Neural cell (in vitro differentiated cells): ENCODE measurements at regions not wholly inside any gene's neighbourhood (a gene's known extent, or its start where the extent isn't known, plus 50 kb on each side); places are given as distances from the start of the nearest gene placed in this dataset.

Experiments
- H2AFZ ChIP-seq: fragments of 200-600, 300-800 bp; sonication (generic), shearing (Covaris generic); 2 replicates; pipeline ENCODE4 v1.6.0; 2014; ENCODE audit warnings: low read depth, mild to moderate bottlenecking, antibody characterized with exemption, low read length, moderate library complexity
- H3F3A ChIP-seq: fragments of 200-600 bp; shearing (Covaris generic); 2 replicates; pipeline ENCODE4 v1.6.1; 2016; ENCODE audit warnings: mild to moderate bottlenecking, moderate library complexity, mixed read lengths, antibody characterized with exemption, low read length; ENCODE audit not compliant: insufficient read depth, poor library complexity, severe bottlenecking
- H3K27ac ChIP-seq: fragments of 200-600, 300-800 bp; sonication (generic), shearing (Covaris generic); 2 replicates; pipeline ENCODE4 v1.5.1; 2014; ENCODE audit warnings: mild to moderate bottlenecking, low read length, moderate library complexity
- H3K27me3 ChIP-seq: fragments of 300-800, 200-600 bp; sonication (generic), shearing (Covaris generic); 2 replicates; pipeline ENCODE4 v1.6.0; 2014; ENCODE audit warnings: mild to moderate bottlenecking, low read depth, low read length, moderate library complexity; ENCODE audit not compliant: insufficient read depth
- H3K36me3 ChIP-seq: fragments of 300-800, 200-600 bp; sonication (generic), shearing (Covaris generic); 2 replicates; pipeline ENCODE4 v1.5.1; 2014; ENCODE audit warnings: mild to moderate bottlenecking, antibody characterized with exemption, low read length, moderate library complexity; ENCODE audit not compliant: insufficient read depth
- H3K4me2 ChIP-seq: fragments of 300-800, 200-600 bp; sonication (generic), shearing (Covaris generic); 2 replicates; pipeline ENCODE4 v1.6.0; 2014; ENCODE audit warnings: mild to moderate bottlenecking, low read length
- H3K4me3 ChIP-seq: fragments of 300-800, 200-600 bp; sonication (generic), shearing (Covaris generic); 2 replicates; pipeline ENCODE4 v1.5.1; 2014; ENCODE audit warnings: mild to moderate bottlenecking, low read length, moderate library complexity
- H3K79me2 ChIP-seq: fragments of 200-600 bp; shearing (Covaris generic); replicated peaks from 2 replicates; pipeline ENCODE4 v1.6.0; 2014; ENCODE audit warnings: mild to moderate bottlenecking, low read length, moderate library complexity; ENCODE audit not compliant: insufficient read depth
- H3K9ac ChIP-seq: fragments of 300-800, 200-600 bp; sonication (generic), shearing (Covaris generic); 2 replicates; pipeline ENCODE4 v1.6.1; 2016; ENCODE audit warnings: mild to moderate bottlenecking, low read length, mixed read lengths
- H3K9me2 ChIP-seq: fragments of 200-600 bp; shearing (Covaris generic); 2 replicates; pipeline ENCODE4 v1.6.1; 2016; ENCODE audit warnings: mild to moderate bottlenecking, low read length, mixed read lengths; ENCODE audit not compliant: insufficient read depth
- H3K9me3 ChIP-seq: fragments of 200-600, 300-800 bp; sonication (generic), shearing (Covaris generic); 2 replicates; pipeline ENCODE4 v1.6.1; 2016; ENCODE audit warnings: mild to moderate bottlenecking, mixed run types, low read length, moderate library complexity, mixed read lengths
- H4K20me1 ChIP-seq: fragments of 200-600 bp; shearing (Covaris generic); 2 replicates; pipeline ENCODE4 v1.6.1; 2016; ENCODE audit warnings: mild to moderate bottlenecking, mixed run types; ENCODE audit not compliant: insufficient read depth
- EP300 ChIP-seq: fragments of 450-650 bp; conservative IDR thresholded peaks from 2 replicates; pipeline ENCODE4 v1.6.1; 2014; ENCODE audit warnings: antibody characterized with exemption, mild to moderate bottlenecking, moderate library complexity; ENCODE audit not compliant: poor library complexity, severe bottlenecking
- EZH2 ChIP-seq: fragments of 200-600, 300-800 bp; shearing (Covaris generic), sonication (generic); IDR thresholded peaks from 2 replicates; pipeline ENCODE4 v1.6.1; 2014; ENCODE audit warnings: antibody characterized with exemption, low read length, borderline replicate concordance, mild to moderate bottlenecking; ENCODE audit not compliant: insufficient read depth, poor library complexity, severe bottlenecking
- MXI1 ChIP-seq: fragments of 450-650 bp; conservative IDR thresholded peaks from 2 replicates; pipeline ENCODE4 v1.6.1; 2014; ENCODE audit warnings: antibody characterized with exemption, mild to moderate bottlenecking; ENCODE audit not compliant: poor library complexity, severe bottlenecking
- POLR2AphosphoS5 ChIP-seq: IDR thresholded peaks from 2 replicates; pipeline ENCODE4 v1.6.1; 2012
- RAD21 ChIP-seq: fragments of 450-650 bp; conservative IDR thresholded peaks from 2 replicates; pipeline ENCODE4 v1.6.1; 2014; ENCODE audit warnings: antibody characterized with exemption, mild to moderate bottlenecking, moderate library complexity
- SMC3 ChIP-seq: fragments of 450-650 bp; conservative IDR thresholded peaks from 2 replicates; pipeline ENCODE4 v1.6.1; 2014; ENCODE audit warnings: antibody characterized with exemption, mild to moderate bottlenecking, moderate library complexity; ENCODE audit not compliant: poor library complexity
- TAF1 ChIP-seq: IDR thresholded peaks from 2 replicates; pipeline ENCODE4 v1.6.1; 2012; ENCODE audit warnings: low read depth
- TF ChIP-seq, protein P1 (sequence below): fragments of 450-650 bp; IDR thresholded peaks from 2 replicates; pipeline ENCODE4 v1.5.1; 2014; ENCODE audit warnings: antibody characterized with exemption, mild to moderate bottlenecking, moderate library complexity; ENCODE audit not compliant: poor library complexity, severe bottlenecking
- TF ChIP-seq, protein P2 (sequence below): IDR thresholded peaks from 2 replicates; pipeline ENCODE4 v1.6.1; 2012; ENCODE audit warnings: borderline replicate concordance

DNA sequence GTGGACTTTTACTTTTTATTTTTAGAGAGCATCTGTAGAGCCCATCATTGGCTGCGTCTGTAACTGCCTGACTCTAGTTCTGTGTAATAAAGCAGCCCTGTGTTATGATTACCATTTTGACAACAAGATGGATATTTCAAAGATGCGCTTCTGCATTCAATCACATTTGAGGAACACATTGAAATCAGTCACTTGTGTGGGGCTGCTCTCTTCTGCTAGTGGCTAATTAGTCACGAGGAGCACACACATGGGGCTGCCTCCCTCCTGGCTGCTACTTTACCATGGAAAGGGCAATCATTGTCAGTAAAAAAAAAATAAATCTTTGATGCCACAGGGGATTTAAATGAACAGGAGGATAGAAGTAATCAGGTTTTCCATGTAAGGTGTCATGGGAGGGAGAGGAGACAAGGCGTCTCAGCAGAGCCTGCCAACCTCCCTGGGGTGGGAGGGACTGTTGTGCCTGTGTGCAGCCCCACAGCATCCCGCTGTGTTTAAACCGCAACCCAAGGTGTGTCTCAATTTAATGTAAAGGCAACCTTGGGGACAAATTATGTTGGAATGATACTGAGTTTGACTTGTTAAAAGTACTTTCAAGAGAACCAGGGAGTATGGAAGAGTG lies 205.2 kb upstream of the COBL start:
- H3K27ac ChIP-seq: peak overlapping the region; percentile 18
- no peaks in the 10 kb centered on the region for H3K27me3 ChIP-seq
- no peak overlapping the region for H3K9ac ChIP-seq
- H2AFZ ChIP-seq: no peak overlapping the region
- TF ChIP-seq POLR2AphosphoS5: peak; percentile 57
- TF ChIP-seq, protein P1, sequence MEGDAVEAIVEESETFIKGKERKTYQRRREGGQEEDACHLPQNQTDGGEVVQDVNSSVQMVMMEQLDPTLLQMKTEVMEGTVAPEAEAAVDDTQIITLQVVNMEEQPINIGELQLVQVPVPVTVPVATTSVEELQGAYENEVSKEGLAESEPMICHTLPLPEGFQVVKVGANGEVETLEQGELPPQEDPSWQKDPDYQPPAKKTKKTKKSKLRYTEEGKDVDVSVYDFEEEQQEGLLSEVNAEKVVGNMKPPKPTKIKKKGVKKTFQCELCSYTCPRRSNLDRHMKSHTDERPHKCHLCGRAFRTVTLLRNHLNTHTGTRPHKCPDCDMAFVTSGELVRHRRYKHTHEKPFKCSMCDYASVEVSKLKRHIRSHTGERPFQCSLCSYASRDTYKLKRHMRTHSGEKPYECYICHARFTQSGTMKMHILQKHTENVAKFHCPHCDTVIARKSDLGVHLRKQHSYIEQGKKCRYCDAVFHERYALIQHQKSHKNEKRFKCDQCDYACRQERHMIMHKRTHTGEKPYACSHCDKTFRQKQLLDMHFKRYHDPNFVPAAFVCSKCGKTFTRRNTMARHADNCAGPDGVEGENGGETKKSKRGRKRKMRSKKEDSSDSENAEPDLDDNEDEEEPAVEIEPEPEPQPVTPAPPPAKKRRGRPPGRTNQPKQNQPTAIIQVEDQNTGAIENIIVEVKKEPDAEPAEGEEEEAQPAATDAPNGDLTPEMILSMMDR: no peak
- peak; percentile 69 for TF ChIP-seq EP300
- H4K20me1 ChIP-seq: no peaks in the 10 kb centered on the region
- H3F3A ChIP-seq: no peaks in the 10 kb centered on the region
- no peaks in the 10 kb centered on the region for H3K9me2 ChIP-seq
- no peaks in the 10 kb centered on the region for H3K9me3 ChIP-seq
- peak overlapping the region; percentile 9 for H3K4me2 ChIP-seq
- no peaks in the 10 kb centered on the region for H3K36me3 ChIP-seq
- H3K79me2 ChIP-seq: no peaks in the 10 kb centered on the region
- peak overlapping the region; percentile 43 for H3K4me3 ChIP-seq

DNA sequence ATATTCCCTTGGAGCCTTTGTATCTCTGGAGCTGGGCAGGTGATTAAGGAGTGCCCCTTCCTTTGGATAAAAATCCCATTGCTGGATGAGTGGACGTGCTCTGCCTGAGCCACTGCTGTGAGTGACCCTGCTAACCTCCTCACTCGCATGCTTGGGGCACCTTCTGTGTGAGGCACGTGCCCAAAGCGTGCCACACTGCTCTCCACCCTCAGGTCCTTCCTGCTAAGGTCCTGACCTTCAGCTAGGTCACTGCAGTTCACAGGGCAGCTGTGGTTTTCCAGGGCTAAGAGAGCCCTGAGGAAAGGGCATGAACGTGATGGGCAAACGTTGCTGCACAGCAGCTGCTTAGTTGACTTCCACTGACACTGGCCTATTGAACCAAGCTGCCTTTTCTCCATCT lies 204.4 kb upstream of the COBL start:
- no peaks in the 10 kb centered on the region for H3K27me3 ChIP-seq
- H3K4me3 ChIP-seq: no peak overlapping the region
- H3K9ac ChIP-seq: no peak overlapping the region
- H3K27ac ChIP-seq: no peak overlapping the region
- no peak overlapping the region for H3K4me2 ChIP-seq
- TF ChIP-seq EZH2: no peak
- no peak for TF ChIP-seq POLR2AphosphoS5
- no peak for TF ChIP-seq SMC3
- TF ChIP-seq RAD21: no peak
- no peak for TF ChIP-seq MXI1
- no peak for TF ChIP-seq TAF1
- TF ChIP-seq EP300: no peak
- TF ChIP-seq, protein P1: no peak
- TF ChIP-seq, protein P2, sequence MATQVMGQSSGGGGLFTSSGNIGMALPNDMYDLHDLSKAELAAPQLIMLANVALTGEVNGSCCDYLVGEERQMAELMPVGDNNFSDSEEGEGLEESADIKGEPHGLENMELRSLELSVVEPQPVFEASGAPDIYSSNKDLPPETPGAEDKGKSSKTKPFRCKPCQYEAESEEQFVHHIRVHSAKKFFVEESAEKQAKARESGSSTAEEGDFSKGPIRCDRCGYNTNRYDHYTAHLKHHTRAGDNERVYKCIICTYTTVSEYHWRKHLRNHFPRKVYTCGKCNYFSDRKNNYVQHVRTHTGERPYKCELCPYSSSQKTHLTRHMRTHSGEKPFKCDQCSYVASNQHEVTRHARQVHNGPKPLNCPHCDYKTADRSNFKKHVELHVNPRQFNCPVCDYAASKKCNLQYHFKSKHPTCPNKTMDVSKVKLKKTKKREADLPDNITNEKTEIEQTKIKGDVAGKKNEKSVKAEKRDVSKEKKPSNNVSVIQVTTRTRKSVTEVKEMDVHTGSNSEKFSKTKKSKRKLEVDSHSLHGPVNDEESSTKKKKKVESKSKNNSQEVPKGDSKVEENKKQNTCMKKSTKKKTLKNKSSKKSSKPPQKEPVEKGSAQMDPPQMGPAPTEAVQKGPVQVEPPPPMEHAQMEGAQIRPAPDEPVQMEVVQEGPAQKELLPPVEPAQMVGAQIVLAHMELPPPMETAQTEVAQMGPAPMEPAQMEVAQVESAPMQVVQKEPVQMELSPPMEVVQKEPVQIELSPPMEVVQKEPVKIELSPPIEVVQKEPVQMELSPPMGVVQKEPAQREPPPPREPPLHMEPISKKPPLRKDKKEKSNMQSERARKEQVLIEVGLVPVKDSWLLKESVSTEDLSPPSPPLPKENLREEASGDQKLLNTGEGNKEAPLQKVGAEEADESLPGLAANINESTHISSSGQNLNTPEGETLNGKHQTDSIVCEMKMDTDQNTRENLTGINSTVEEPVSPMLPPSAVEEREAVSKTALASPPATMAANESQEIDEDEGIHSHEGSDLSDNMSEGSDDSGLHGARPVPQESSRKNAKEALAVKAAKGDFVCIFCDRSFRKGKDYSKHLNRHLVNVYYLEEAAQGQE: no peak
- H3K79me2 ChIP-seq: no peaks in the 10 kb centered on the region
- H3K9me2 ChIP-seq: no peaks in the 10 kb centered on the region
- no peaks in the 10 kb centered on the region for H3K36me3 ChIP-seq
- H2AFZ ChIP-seq: no peak overlapping the region
- no peaks in the 10 kb centered on the region for H3K9me3 ChIP-seq
- no peaks in the 10 kb centered on the region for H4K20me1 ChIP-seq
- H3F3A ChIP-seq: no peaks in the 10 kb centered on the region
